G401.6 (cell line): ENCODE measurements at regions not wholly inside any gene's neighbourhood (a gene's known extent, or its start where the extent isn't known, plus 50 kb on each side); places are given as distances from the start of the nearest gene placed in this dataset.

Source experiments
- FAIRE-seq: peaks from 2 replicates; lab custom pipeline; 2012; peaks lifted over from hg19 to GRCh38; lab: Jason Lieb, UNC

DNA sequence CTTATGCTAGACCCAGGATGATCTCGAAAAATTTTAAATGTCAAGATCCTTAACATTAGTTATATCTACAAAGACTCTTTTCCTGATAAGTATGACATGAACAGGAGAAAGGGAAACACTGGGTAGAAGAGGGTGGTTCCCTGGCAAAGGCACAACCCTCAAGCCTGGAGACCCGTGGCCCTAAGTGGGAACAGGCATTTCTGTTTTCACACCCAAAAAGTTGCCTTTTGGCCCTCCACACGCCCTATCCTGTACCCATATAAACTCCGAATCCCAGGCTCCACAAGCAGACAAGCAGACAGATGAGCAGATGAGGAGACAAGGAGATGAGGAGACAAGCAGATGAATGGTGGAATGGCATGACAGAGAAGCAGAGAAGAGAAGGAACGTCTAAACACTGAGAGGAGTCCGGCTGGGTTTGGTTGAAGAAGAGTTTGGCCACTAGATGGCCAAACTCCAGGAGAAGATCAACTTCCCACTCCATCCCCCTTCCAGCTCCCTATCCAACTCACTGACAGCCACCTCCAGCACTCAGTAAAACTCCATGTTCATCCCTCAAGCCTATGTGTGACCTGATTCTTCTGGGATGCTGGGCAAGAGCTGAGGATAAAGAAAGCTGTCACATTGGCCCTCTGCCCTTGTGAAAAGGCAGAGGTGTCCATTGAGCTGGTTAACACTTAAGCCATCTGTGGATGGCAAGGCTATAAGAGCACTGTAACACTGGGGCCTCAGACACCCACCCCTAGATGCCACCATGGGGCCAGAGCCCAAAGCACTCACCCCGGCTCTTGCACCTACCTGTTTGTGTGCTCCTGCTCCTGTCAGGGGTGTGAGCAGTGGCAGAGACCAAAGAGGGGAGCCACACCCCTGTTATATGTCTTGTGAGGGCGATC is 139.6 kb upstream of the FAM20A start:
- no peak for FAIRE-seq

DNA sequence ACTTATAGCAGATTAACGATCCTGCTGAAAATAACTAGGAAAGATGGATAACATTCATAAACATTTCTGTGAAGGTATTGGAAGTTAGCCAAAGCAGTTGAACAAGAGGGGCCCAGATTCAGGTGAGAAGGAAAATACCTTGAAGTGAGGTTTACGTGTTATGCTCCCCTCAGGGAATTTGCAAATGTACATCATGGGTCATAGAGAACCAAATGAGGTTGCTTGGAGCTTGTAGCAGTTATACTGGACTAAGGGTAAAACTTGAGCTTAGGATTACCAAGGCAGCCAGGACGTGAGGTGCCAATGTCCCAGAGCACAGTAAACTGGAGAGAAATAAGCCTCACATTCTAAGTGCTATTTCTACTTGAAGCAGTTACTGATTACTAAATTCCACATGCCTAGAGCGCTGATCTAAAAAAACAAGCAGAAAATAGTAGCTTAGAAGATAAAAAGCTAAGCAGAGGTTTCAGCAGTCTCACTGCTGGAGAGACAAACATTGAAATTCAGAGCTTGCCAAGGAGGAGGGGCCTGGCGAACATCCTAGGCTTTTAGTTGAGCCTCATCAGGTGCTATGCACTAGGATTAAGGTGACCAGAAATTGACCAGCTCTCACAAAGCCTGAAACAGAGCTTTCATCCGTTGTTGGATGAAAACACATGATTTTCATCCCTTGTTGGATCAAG is 136.7 kb upstream of the FAM20A start:
- no peak for FAIRE-seq

GRCh38 chr17:68734931-68735330 is 133.8 kb upstream of the FAM20A start:
- FAIRE-seq: no peak

- FAIRE-seq: no peak
Measured at GRCh38 chr17:68734187-68734900, 133.2 kb upstream of the FAM20A start.

DNA sequence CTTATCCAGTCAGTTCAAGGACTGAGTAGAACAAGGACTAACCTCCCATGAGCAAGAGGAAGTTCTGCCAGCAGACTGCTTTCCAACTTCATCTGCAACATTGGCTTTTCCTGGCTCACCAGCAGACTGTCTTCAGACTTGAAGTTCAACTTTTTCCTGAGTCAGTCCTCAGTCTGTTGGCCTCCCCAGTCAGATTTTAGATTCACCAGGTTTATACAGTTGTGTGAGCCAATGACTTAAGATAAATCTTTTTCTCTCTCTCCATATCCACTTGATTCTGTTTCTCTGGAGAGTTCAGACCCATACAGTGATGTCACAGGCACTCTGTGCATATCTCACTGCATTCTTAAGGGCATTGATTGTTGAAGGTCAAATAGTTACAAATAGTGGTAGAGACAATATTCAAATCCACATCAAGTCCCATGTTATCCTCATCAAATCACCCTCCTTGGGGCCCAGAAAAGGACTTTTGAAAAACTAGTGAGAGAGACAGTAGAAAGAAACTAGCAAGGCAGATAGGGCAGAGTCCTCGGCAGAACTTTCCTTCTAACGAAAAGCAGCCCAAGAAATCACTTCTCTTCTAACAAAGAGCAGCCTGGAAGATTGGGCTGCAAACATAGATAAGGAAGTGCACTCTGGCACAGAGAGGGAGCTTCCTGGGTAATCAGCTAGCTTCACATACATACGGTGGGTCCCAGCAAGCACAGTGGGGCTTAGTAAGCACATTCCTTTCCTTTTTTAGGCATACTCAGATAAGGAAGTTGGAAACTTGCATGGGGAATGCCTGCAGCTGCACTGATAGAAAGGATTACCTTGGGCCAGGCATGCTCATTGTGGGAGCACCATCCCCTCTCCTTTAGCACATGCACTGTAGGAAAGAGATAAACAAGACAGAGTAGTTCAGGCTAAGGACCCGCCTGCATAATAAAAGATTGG is 132.3 kb upstream of the FAM20A start:
- FAIRE-seq: no peak

- no peak for FAIRE-seq
Measured at GRCh38 chr17:68732301-68732749, 131.2 kb upstream of the FAM20A start.

- FAIRE-seq: no peak
Measured at GRCh38 chr17:68731465-68731864, 130.3 kb upstream of the FAM20A start.

GRCh38 chr17:68719431-68719830 is 118.3 kb upstream of the FAM20A start:
- no peak for FAIRE-seq

- FAIRE-seq: no peak
Measured at GRCh38 chr17:68718926-68719325, 117.8 kb upstream of the FAM20A start.

DNA sequence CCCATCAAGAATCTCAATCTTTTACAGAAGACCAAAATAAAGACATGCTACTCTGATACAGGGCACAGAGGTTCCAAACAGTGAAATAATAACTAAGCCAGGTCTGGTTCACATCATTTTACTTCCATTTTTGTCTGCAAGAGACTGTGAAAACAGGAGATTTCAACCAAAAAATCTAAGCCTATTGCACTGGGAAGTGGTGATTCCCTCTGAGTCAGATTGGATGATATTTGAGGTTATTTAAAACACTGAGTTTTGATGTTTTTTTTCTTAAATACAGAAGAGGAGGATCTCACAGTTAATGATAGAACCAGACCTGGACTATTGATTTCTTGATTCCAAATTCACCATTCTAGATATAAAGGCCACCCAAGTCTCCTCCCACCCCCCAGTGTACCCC is 117.3 kb upstream of the FAM20A start:
- FAIRE-seq: no peak

DNA sequence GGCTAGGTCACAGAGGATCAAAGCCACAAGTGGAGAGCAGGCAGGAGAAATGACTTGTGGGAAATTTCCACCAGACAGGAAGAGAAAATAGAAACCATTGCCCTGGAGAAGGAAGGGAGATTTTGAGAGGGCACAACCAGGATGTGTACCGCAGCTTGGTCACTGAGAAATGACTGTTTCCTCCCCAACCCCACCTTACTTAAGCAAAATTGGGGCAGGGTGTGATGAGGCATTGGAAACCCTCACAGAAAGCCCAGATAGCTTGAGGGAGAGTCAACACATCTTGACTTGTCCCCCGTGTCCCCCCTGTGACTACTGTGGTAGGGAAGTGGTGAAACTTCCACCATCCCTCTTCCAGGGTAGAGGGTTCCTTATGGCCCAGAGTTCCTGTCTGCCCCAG is 113.5 kb upstream of the FAM20A start:
- no peak for FAIRE-seq

GRCh38 chr17:68711858-68712257 is 110.7 kb upstream of the FAM20A start:
- no peak for FAIRE-seq

GRCh38 chr17:68710976-68711375 is 109.8 kb upstream of the FAM20A start:
- FAIRE-seq: no peak

DNA sequence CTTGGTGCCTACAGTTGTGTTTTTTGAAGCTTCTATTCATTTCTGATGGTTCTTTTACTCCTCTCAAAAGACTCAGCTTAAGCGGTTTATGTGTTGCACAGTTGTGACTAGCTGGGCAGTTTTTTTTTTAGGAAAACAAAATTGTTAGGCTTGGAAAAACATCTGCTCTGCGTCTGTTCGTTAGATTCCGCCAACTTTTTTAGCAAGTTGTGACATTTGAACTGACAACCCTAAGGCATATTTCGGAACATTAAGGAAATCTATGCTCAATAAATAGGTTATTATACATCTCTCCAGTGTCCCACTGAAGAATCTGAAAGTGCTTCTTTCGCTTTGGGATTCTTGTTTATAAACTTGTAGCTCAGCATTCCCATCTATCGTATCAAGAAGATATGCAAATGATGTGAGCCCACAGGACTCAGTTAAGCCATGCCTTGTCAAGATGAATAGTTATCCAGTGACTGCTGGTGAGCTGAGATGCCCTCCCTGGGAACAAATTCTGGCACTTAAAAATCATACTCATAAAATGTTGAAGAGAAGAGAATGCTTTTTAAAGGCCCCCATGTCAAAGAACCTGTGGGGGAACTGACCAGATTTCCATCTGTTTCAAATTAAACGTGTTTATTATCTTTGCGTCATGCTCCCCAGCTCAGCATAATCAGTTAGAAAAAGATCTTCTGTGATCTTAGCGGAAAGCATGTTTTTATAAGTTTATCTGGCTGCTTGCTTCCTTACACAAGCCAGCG is 109.0 kb upstream of the FAM20A start:
- no peak for FAIRE-seq

DNA sequence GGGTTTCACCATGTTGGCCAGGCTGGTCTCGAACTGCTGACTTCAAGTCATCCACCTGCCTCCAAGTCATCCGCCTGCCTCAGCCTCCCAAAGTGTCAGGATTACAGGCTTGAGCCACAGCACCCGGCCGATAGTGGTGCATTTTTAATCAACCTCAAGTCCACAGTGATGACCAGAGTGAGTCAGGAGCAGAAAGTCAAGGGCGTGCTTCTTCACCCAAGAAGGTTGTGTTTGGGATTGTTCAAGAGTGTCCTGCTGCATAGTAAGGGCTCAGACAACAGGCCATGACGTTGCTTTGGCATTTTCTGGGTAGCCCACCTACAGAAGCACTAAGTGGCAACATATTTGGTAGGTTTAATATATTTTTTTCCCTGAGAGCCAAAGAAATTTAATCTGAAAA is 108.3 kb upstream of the FAM20A start:
- no peak for FAIRE-seq

DNA sequence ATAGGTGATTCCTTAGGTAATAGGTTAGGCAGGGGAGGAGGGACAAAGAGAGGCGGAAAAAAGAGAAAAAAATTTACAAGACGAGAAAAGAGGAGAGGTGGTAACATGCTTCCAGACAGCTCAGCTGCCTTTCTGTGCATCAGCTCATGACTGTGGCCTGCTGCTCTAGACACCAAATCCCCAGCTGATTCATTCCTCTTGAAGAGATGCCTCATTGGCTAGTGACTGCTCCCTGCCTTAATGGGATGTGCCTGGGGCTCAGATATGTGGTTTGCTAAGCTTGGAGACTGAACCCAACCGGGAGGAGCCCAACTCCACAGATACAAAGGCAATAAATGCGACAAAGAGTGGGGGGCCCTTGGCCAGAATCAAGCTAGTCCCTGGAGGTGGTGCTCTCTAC is 105.9 kb upstream of the FAM20A start:
- no peak for FAIRE-seq

DNA sequence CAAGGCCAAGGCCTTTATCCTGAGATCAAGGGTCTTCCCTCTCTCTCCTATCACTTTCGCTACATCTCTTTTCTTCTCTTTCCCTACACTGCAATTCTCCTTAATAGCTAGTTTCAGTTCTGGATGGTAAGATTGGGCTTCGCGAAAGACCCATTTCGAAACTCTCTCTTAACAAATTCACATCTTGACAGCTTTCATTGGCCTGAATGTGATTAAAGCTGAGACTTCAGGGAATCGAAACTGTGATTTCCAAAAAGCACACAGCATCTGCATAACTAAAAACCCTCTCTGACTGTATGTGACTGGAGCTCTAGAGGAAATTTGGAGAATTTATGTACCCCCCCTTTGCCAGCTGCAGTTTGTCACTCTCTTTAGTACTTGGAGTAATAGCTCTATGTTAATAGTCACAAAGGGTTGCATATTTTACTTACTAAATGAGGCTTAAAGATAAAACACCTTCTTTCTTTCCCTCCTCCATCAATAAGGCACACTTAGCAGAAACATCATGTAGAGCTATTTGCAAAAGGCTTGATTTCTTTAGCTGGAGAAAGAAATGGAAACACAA is 105.3 kb upstream of the FAM20A start:
- FAIRE-seq: no peak

DNA sequence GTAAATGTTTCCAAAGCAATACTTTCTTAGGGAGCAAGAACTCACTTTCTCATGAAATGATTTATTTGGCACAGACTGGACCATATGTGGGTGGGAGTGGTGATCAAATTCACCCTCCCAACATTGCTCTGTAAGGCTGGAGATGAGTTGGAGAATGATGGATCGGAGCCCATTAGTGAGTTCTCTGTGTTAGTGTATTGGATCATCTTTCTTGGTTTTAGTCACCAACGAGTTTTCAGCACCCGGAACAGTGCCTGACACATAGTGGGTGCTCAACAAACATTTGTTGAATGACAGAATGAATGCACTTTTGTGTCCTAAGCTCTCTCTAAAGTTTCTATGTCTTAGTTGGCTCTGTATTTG is 104.5 kb upstream of the FAM20A start:
- no peak for FAIRE-seq

DNA sequence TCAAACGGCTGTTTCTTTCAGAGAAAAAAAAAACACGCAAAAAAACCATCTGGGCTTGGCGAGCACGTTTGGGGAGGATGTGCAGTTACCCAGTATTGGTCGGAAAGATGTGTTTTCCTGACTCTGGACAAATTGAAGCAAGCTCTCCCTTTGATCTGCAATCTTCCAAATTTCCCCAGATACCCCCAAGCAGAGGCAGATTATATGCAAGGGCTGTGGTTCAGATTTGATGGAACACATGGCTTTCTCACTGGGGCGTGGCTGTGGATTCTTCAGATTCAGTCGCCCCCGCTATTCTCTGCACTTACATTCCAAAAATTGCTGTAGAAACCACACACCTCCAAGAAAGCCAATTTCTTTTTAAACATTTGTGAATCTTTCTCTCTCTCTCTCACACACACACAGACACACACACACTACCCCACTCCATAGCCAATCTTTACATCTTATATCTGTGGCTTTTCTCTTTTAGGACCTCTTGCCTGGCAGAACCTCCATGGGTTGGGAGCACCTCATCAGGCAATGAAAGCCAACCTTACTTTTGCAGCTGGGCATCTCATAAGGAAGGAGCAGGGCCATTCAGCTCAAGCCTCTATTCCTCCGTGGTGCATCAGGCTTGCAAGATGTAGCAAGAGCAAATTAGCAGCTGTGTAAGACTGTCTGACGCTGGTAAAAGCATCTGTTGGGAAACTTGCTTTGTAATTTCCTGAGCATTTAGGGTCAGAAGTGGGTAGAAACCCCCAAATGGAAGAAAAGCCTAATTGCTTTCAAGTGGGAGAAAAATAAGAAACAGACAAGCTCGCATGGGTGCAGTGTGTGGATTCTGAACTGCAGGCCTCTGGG is 103.9 kb upstream of the FAM20A start:
- FAIRE-seq: no peak

- no peak for FAIRE-seq
Measured at GRCh38 chr17:68701046-68701445, 99.9 kb upstream of the FAM20A start.
